ENCODE measurements at regions not wholly inside any gene's neighbourhood (a gene's known extent, or its start where the extent isn't known, plus 50 kb on each side); places are given as distances from the start of the nearest gene placed in this dataset.

DNA sequence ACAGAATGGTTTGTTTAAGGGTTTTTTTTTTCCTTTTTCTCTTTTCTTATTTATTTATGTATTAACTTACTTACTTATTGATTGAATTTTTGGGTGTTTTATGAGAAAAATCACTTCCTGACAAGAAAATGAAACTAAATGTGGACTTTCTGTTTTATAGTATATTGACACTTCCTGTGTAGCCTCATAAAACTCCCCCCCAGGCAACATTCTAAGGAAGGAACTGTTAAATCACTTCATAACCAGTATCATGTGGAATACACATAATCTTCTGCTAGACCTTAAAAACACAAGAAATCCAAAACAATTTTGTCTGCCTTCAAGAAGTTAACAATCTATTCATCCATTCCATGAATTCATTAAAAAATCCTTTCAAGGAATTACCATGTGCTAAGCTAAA is 164.1 kb upstream of the TOM1L1 start:
- Histone ChIP-seq H3K9ac (ENCODE audit: low read depth in 1 of 2, low read length in 2 of 2) (no peak overlapping the region), H3K27me3 (ENCODE audit: control insufficient read depth in 4 of 4, insufficient read depth in 4 of 4, low read length in 3 of 4) (no peaks in the 10 kb centered on the region), H3K27ac (ENCODE audit: low read depth in 1 of 2, low read length in 2 of 2) (no peak overlapping the region), H3K36me3 (ENCODE audit: control insufficient read depth in 4 of 4, insufficient read depth in 3 of 4, low read depth in 1 of 4, low read length in 3 of 4) (no peaks in the 10 kb centered on the region), H3K4me1 (ENCODE audit: control insufficient read depth in 4 of 4, insufficient read depth in 4 of 4, low read length in 3 of 4) (peaks cover 0 to 4% (median 4%) of the 10 kb centered on the region in 4 donors), H3K4me3 (ENCODE audit: low read depth in 1 of 3, low read length in 3 of 3) (no peak overlapping the region), H3K9me3 (ENCODE audit: control insufficient read depth in 4 of 4, low read length in 3 of 4) (no peaks in the 10 kb centered on the region)
- TF ChIP-seq, protein P1, sequence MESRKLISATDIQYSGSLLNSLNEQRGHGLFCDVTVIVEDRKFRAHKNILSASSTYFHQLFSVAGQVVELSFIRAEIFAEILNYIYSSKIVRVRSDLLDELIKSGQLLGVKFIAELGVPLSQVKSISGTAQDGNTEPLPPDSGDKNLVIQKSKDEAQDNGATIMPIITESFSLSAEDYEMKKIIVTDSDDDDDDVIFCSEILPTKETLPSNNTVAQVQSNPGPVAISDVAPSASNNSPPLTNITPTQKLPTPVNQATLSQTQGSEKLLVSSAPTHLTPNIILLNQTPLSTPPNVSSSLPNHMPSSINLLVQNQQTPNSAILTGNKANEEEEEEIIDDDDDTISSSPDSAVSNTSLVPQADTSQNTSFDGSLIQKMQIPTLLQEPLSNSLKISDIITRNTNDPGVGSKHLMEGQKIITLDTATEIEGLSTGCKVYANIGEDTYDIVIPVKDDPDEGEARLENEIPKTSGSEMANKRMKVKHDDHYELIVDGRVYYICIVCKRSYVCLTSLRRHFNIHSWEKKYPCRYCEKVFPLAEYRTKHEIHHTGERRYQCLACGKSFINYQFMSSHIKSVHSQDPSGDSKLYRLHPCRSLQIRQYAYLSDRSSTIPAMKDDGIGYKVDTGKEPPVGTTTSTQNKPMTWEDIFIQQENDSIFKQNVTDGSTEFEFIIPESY (IDR thresholded peaks at IDR 0.05): no peak
- TF ChIP-seq GABPA (IDR thresholded peaks at IDR 0.05 in 1 of 2, conservative IDR thresholded peaks at IDR 0.05 in 1 of 2): peak in 1 of 2 donors; percentile 50
- TF ChIP-seq FOXA2 (IDR thresholded peaks at IDR 0.05): no peak
- DNase-seq (ENCODE audit: low spot score): no peak

DNA sequence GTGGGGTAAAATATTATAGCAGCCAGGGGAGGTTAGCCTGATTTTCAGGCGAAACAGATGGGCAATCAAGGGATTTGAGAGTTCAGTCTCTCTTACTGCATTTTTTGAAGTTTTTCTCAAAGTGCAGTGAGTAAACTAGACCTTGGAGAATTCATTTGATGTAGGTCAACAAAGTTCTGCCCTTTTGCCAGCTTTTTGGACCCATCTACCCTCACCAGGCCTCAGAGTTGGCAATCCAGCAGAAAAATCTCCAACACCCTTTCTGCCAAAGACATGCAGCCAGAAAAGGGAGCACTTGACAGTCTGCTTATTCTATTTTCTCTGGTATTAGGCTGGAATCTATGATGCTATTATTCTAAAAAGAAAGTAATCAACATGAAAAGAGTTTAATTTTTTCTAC is 162.2 kb upstream of the TOM1L1 start:
- peak; percentile 25 to 43 for TF ChIP-seq HNF4A (conservative IDR thresholded peaks at IDR 0.05)
- TF ChIP-seq, protein P2, sequence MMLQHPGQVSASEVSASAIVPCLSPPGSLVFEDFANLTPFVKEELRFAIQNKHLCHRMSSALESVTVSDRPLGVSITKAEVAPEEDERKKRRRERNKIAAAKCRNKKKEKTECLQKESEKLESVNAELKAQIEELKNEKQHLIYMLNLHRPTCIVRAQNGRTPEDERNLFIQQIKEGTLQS (IDR thresholded peaks at IDR 0.05): no peak
- TF ChIP-seq EGR1 (IDR thresholded peaks at IDR 0.05; ENCODE audit: low read depth in 2 of 2): no peak
- no peak for TF ChIP-seq REST (IDR thresholded peaks at IDR 0.05)
- peak in 1 of 2 donors; percentile 14 for TF ChIP-seq RXRA (IDR thresholded peaks at IDR 0.05)
- peak; percentile 9 for TF ChIP-seq FOXA2 (IDR thresholded peaks at IDR 0.05)
- H3K9ac ChIP-seq (ENCODE audit: low read depth in 1 of 2, low read length in 2 of 2): no peak overlapping the region
- H3K9me3 ChIP-seq (ENCODE audit: control insufficient read depth in 4 of 4, low read length in 3 of 4): no peaks in the 10 kb centered on the region
- WGBS: 40% methylated on average over 1 of the region's 1 CpG
- no peaks in the 10 kb centered on the region for H3K36me3 ChIP-seq (ENCODE audit: control insufficient read depth in 4 of 4, insufficient read depth in 3 of 4, low read depth in 1 of 4, low read length in 3 of 4)
- no peaks in the 10 kb centered on the region for H3K27me3 ChIP-seq (ENCODE audit: control insufficient read depth in 4 of 4, insufficient read depth in 4 of 4, low read length in 3 of 4)
- H3K4me3 ChIP-seq (ENCODE audit: low read depth in 1 of 3, low read length in 3 of 3): no peak overlapping the region
- no peak overlapping the region for H3K27ac ChIP-seq (ENCODE audit: low read depth in 1 of 2, low read length in 2 of 2)
- H3K4me1 ChIP-seq (ENCODE audit: control insufficient read depth in 4 of 4, insufficient read depth in 4 of 4, low read length in 3 of 4): peaks cover 0 to 9% (median 5%) of the 10 kb centered on the region in 4 donors
- no peak for DNase-seq (ENCODE audit: low spot score)

GRCh38 chr17:54744750-54745149 is 155.9 kb upstream of the TOM1L1 start:
- Histone ChIP-seq H3K36me3 (ENCODE audit: control insufficient read depth in 4 of 4, insufficient read depth in 3 of 4, low read depth in 1 of 4, low read length in 3 of 4) (no peaks in the 10 kb centered on the region), H3K9me3 (ENCODE audit: control insufficient read depth in 4 of 4, low read length in 3 of 4) (peaks cover 0 to 1% (median 0%) of the 10 kb centered on the region in 4 donors)
- 28% methylated on average over 1 of the region's 1 CpG for whole genome bisulfite sequencing

More at GRCh38 chr17:54744750-54745149, 155.9 kb upstream of the TOM1L1 start:
- Histone ChIP-seq H3K27me3 (ENCODE audit: control insufficient read depth in 4 of 4, insufficient read depth in 4 of 4, low read length in 3 of 4) (no peaks in the 10 kb centered on the region), H3K4me1 (ENCODE audit: control insufficient read depth in 4 of 4, insufficient read depth in 4 of 4, low read length in 3 of 4) (peaks cover 1 to 18% (median 7%) of the 10 kb centered on the region in 4 donors), H3K27ac (ENCODE audit: low read depth in 1 of 2, low read length in 2 of 2) (no peak overlapping the region), H3K4me3 (ENCODE audit: low read depth in 1 of 3, low read length in 3 of 3) (no peak overlapping the region), H3K9ac (ENCODE audit: low read depth in 1 of 2, low read length in 2 of 2) (no peak overlapping the region)
- TF ChIP-seq, protein P1 (IDR thresholded peaks at IDR 0.05): no peak
- TF ChIP-seq FOXA1 (IDR thresholded peaks at IDR 0.05) (peak; percentile 57), FOXA2 (IDR thresholded peaks at IDR 0.05) (peak; percentile 71), YY1 (IDR thresholded peaks at IDR 0.05) (peak; percentile 15)
- no peak for DNase-seq (ENCODE audit: low spot score)

All from liver (tissue), 7 donors.